Jurkat, Clone E6-1 (cell line): ENCODE measurements at regions not wholly inside any gene's neighbourhood (a gene's known extent, or its start where the extent isn't known, plus 50 kb on each side); places are given as distances from the start of the nearest gene placed in this dataset.

Experiments used
- DNase-seq: peaks from one replicate; pipeline ENCODE4 v3.0.0-alpha.2; 2011; ENCODE audit warnings: low read depth, low spot score
- H3K4me3 ChIP-seq: 2 replicates; pipeline ENCODE4 v1.5.1; 2011; ENCODE audit warnings: mild to moderate bottlenecking, low read length, control low read depth, moderate library complexity

- H3K4me3 ChIP-seq = no peak overlapping the region
- no peak for DNase-seq
These were observed 222.4 kb downstream of the CD47 start for GRCh38 chr3:107868449-107868848.

- no peak overlapping the region for H3K4me3 ChIP-seq
- no peak for DNase-seq
These were observed 228.9 kb downstream of the CD47 start for GRCh38 chr3:107861904-107862303.

DNA sequence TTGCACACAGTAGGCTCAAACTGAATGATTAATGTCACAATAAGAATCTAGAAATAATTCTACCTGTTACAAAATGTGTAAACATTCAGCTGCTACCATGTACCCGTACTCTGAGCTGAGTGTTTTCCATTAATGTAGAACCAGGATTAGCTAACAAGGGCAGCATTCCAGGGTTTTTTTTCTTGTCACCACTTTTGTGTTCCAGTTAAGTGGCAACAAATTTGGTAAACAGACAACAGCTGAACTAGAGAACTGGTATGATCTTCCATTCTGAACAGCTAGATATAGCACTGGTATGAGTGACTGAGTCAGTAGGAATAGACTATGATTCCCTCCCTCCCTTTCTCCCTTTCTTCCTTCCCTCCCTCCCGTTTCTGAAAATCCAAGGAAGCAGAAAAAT is 229.4 kb downstream of the CD47 start:
- H3K4me3 ChIP-seq = no peak overlapping the region
- no peak for DNase-seq
